NB4 (cell line): ENCODE measurements at regions not wholly inside any gene's neighbourhood (a gene's known extent, or its start where the extent isn't known, plus 50 kb on each side); places are given as distances from the start of the nearest gene placed in this dataset.

ENCODE experiments used
- MYC ChIP-seq: IDR thresholded peaks from 2 replicates; pipeline ENCODE4 v1.6.1; 2011; ENCODE audit warnings: low read depth, low read length
- POLR2A ChIP-seq: IDR thresholded peaks from 2 replicates; pipeline ENCODE4 v1.6.1; 2011; ENCODE audit warnings: mild to moderate bottlenecking; ENCODE audit not compliant: insufficient read length; ENCODE audit errors: extremely low read depth
- TF ChIP-seq, protein P1 (sequence below): IDR thresholded peaks from one replicate; pipeline ENCODE4 v1.5.1; 2012; ENCODE audit warnings: low read depth, low read length
- TF ChIP-seq, protein P2 (sequence below): IDR thresholded peaks from 2 replicates; pipeline ENCODE4 v1.6.1; 2011; ENCODE audit warnings: low read depth, low read length

- TF ChIP-seq, protein P1, sequence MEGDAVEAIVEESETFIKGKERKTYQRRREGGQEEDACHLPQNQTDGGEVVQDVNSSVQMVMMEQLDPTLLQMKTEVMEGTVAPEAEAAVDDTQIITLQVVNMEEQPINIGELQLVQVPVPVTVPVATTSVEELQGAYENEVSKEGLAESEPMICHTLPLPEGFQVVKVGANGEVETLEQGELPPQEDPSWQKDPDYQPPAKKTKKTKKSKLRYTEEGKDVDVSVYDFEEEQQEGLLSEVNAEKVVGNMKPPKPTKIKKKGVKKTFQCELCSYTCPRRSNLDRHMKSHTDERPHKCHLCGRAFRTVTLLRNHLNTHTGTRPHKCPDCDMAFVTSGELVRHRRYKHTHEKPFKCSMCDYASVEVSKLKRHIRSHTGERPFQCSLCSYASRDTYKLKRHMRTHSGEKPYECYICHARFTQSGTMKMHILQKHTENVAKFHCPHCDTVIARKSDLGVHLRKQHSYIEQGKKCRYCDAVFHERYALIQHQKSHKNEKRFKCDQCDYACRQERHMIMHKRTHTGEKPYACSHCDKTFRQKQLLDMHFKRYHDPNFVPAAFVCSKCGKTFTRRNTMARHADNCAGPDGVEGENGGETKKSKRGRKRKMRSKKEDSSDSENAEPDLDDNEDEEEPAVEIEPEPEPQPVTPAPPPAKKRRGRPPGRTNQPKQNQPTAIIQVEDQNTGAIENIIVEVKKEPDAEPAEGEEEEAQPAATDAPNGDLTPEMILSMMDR = no peak
- TF ChIP-seq POLR2A = no peak
- TF ChIP-seq, protein P2, sequence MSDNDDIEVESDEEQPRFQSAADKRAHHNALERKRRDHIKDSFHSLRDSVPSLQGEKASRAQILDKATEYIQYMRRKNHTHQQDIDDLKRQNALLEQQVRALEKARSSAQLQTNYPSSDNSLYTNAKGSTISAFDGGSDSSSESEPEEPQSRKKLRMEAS = no peak
- no peak for TF ChIP-seq MYC
Observed at GRCh38 chr10:6337382-6337781, 134.7 kb downstream of the PFKFB3 start.
